GF-D8 (cell line): ENCODE measurements at regions not wholly inside any gene's neighbourhood (a gene's known extent, or its start where the extent isn't known, plus 50 kb on each side); places are given as distances from the start of the nearest gene placed in this dataset.

ENCODE experiments used
- DNase-seq: peaks from one replicate; lab custom pipeline; 2025; lab: John Stamatoyannopoulos, UW

DNA sequence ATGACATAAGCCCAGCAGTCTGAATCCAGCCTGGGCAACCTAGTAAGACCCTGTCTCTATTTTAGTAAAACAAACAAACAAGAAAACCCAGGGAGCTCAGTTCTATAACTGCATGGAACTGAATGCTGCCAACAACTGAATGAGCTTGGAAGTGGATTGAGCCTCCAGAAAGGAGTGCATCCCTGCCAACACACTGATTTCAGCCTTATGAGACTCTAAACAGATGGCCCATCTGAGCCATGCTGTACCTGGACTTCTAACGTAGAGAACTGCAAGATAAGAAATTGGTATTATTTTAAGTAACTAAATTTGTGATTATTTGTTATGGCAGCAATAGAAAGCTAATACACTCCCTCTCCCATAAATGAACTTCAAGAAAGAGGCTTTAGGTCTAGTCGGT lies 150.4 kb upstream of the RAI14 start:
- DNase-seq: no peak

DNA sequence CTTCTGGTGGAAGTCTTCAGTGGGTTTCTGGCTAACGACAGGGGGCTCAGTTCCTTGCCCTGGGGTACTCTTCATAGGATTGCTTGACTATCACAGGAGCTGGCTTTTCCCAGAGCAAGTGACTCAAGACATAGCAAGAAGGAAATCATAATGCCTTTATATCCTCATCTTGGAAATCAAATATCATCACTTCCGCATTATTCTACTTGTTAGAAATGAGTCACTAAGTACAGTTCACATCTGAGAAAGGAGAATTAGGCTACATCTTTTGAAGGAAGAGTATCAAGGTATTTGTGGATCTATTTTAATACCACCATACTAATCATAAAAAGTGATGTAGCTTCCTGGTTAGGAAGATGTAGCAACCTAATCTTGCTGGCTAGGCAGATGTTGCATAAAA lies 148.2 kb upstream of the RAI14 start:
- no peak for DNase-seq

DNA sequence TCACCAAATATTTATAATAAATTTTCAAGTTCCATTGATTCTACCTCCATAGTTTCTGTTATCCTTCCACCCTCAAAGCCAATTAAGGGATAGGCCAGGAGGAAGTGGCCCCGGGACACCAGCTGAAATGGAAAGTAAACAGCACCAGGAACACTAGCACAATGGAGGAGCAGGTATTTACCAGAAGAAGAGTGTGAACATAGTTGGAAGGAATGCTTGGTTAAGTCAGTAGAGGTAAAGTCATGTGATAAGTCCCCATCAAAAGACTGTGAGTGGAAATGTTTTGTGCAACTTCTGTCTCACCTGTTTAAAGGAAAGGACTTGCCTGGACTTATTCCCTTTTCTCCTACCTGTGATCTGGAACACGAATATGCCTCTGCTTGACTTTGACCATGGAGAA lies 146.7 kb upstream of the RAI14 start:
- DNase-seq: no peak

DNA sequence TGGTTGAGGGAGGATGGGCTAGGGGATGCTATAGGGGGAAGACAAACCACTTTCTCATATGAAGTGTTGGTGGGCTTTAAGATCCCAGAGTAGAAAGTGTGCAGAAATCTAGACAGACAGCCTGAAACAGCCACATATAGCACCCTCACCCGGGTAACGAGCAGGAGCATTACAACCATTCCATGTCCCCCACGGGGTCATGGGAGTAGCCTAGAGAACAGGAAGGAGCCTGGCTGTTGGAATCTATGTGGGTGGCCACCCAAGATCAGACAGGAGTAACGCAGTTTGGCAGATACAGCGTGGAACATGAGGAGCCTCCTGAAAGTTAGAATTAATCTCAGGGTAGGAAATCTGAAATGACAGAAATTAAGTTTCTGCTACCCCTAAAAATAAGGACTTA lies 146.1 kb upstream of the RAI14 start:
- DNase-seq: no peak

DNA sequence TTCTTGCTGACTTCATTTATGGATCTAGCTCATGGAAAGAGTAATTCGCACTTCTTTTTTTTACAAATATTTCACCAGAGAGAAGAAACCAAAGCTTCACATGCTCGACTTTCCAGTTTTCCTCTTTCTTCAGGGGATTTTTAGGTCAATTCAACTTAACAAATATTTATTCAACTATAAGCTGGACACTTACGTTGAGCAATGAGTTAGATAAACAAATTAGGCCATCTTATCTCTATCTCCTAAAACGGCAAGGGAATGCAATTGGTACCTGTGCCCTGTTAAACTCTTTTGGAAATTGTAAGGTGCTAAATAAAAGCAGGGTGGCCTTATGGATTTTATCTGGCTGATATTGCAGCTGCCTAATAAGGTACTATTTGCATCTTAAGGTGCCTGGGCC lies 145.1 kb upstream of the RAI14 start:
- no peak for DNase-seq

DNA sequence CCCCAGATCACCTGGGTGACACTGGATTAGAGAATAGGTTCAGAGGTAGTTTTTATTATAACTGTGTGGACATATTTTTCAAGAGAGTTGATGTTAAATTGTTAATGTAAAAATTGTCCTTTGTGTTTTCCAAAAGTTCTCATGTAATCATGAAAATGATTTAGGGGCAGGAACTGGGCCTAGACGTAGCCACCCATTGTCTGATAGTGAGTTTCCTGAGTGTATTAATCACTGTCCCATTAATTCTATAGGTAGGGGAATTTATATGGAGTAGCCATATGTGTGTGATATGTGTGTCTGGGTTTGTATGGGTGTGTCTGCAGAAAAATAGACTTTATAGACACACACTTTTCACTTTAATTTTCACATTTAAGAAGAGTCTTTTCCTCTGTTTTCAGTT lies 144.6 kb upstream of the RAI14 start:
- no peak for DNase-seq

DNA sequence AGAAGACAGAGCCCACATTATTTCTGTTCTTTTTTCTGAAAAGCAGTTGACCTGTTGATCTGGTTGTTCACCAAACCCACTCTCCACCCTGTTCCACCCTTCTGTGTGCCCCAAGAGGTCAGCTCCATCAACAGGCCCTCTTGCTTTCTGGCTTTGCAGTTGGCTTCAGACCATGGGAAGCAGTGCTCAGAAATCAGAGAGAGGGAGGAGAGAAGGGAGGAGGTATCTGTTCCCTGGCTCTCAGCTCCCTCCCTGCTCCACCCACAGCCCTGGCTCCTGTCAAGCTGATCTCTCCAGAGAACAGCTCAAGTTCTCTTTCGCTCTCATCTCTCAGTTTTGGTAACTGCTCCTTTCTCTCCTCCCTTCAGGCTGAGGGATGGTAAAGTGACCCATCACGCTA lies 144.2 kb upstream of the RAI14 start:
- no peak for DNase-seq

DNA sequence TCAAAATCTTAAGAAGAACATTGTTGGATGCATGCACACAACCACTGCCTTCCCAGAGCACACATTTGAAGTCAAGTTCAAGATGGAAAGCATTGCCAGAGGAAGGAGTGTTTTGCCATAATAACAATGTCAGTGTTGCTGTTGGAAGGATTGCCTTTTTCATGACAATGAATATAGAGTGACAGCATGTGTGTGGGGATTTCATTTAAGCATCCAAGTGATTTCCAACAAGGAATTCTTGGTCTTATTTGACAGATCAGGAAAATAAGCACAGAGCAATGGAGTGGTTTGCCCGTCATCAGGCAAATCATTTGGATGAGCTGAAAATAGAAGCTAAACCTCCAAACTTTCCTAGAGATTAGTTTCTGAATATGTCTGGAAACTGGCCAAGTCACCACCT lies 140.0 kb upstream of the RAI14 start:
- DNase-seq: no peak

DNA sequence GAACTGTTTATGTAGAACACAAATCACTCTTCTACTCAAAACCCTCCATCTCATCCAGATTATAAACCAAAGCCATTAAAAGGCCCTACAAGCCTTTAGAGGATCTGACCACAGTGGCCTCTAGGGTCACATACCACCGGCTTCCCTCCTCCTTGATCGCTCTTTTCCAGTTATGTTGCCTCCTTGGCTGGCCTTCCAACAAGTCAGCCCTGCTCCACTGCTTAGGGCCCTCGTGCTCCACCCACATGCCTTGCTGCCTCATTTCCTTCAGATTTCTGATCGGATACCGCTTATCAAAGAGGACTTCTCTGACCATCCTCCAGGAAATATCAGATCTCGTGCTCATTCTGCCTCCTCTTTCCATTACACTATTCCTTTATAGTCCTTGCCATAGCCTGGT lies 139.4 kb upstream of the RAI14 start:
- no peak for DNase-seq

DNA sequence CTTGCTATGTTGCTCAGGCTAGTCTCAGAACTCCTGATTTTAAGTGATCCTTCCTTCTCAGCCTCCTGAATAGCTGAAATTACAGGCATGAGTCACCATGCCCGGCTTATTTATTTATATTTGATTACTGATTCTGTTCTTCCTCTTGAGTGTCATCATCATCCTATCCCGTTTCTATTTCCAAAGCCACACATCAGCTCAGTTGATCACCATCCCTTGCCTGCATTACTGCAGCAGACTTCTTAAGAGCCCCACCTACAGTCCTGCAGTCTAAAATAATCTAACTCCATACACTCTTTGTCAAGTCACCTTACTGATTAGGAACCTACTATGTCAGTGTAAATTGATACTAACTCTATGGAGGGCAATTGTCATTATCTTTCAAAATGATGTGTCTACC lies 138.9 kb upstream of the RAI14 start:
- no peak for DNase-seq

DNA sequence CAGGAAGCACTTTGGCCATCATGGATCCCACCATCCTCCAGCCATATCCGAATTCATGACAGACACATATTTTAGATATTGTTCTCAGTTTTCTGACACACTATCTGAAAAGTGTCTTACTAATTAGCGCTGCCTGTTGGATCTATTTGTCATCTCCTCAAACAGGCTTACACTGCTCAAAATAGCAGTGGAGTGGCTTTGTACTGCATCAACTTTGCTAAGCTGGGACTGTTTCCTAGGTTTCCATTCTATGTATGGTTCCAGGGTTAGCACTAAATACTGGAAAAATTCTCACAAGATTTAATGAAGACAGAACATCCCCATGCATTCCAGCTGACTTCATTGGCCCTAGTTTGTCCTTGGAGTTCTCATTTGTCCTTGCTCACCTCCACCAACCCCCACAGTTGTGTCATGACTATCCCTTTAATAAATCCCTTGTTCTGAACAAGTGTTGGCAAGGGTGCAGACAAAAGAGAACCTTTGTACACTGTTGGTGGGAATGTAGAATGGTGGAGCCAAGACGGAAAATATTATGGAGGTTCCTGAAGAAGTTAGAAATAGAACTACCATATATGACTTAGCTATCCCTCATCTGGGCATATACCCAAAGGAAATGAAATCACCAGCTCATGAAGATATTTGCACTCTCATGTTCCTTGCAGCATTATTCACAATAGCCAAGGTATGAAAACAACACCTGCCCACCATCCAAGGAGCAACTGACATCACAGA lies 136.5 kb upstream of the RAI14 start:
- no peak for DNase-seq

DNA sequence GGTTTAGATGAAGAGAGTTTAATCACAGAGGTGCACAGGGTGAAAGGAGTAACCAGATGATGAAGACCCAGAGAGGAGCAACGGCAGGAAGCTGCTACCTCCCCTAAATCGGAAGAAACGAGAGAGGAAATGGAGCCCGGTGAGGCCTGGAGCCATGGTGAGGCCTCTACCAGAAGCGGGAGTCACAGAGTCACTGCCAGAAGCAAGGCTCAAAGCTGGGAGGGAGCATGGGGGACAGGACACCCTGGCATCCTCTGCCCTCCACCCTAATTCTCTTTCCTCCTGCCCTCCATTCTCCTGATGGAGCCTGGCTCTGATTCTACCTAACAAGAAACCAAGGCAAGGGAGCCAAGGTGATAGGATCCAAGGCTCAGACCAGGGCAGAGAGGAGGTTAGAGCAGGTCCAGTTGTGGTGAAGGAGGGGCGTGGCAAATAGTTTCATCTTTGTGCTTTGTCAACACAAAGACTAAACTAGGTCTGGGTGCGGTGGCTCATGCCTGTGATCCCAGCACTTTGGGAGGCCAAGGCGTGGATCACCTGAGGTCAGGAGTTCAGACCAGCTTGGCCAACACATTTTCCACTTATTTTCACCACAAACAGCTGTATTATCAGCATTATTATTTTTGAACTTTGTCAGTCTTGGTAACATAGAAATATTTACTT lies 134.4 kb upstream of the RAI14 start:
- DNase-seq: no peak

DNA sequence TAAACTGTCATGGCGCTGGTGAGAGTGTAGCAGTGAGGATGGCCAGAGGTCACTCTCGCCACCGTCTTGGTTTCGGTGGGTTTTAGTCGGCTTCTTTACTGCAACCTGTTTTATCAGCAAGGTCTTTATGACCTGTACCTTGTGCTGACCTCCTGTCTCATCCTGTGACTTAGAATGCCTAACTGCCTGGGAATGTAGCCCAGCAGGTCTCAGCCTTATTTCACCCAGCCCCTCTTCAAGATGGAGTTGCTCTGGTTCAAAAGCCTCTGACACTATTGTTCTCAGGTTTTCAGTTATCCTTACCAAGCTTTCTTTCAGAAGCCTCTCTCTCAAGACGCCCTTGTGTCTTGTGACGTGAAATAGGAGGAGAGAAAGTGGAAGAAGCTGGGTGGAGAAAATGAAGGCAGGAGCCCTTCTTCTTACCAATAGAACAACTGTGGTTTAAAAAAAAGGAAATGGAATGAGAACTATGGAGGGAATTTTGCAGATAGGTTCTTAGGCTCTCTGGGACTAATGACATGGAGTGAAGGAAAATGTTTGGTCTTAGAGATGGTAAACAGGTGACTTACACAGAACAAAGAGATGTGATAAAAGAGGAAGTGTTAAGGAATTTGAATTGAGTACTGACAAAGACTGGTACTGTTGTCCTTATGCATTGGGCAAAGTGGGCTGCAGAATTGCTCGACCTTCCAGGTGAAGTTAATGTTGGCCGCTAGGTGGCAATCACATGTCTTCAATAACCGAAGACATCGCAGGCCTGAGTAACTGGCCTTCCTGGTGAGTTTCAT lies 133.3 kb upstream of the RAI14 start:
- no peak for DNase-seq

DNA sequence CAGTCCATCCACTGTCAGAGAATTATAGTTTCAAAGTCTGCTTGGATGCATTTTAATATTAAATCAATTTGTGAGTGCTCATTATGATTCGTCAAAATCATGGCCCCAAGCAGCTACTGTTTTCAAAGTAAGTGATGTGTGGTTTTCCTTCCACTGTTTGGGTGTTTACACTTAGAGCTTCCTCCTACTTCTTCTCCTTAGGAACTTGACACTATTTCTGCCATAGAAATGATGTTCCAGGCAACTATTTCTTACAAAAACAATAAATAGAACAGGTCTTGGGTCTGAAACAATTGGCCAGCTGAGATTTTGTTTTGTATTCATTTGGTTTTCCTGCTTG lies 132.8 kb upstream of the RAI14 start:
- DNase-seq: no peak

DNA sequence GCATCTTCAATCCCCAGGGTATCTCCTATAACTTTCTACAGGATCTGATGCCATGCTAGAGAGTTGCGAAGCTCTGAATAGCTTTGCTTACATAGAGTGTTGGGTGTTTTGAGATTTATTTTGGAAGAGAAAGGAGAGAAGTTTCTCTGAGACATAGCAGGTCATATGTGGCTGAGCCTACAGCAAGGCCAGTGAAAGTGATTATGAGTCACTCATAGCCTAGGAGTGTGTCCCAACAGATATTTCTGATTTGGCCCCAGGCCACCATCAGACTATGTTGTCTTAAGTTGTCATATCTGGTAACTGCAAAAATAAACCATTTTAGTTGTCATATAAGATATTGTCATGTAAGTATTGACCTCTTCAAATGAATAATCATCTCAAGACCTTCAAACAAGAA lies 132.0 kb upstream of the RAI14 start:
- DNase-seq: no peak

DNA sequence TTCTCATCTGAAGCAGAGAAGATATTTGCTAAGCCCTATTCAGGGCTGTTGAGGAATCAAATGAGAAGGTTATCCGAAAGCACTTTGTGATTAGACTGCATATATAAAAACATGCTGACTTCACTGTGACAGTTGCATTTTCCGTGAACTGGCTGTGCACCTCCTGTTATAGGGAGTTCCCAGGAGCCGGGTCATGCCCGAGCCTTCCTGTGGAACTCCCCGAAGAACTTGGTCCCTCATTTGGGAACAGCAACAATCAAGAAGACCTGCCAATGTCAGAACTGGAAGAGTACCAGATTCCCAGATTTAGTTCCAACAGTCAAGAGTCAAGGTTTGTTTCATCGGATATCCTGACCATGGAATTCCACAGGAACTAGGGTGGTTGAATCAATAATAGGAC lies 130.4 kb upstream of the RAI14 start:
- no peak for DNase-seq

DNA sequence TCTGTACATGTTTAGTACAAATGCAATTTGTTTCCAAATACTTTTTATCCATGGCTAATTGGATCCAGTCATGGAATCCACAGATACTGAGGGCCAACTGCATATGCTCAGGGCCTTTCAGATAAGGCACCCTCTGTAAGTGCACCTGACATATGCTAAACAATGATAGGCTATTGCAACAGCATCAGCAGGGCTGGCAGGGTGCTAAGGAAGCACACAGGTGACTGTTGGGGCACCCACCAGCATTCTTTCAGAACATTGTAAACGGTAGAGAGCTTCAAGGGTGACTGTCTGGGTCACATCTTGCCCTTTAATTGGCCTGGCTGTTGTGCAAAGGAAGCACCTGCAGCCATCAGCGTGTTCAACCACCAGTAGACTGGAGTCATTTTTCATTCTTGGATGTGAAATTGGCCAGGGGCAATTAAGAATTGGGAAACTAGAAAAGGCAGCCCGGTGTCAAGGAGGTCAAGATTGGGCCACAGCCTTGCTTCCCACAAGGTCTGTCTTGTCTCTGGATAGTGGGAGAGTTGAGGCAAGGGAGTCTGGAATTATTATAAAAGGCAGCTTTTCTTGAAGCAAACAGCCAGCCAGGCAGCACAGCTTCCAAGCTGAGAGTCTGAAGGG lies 129.3 kb upstream of the RAI14 start:
- no peak for DNase-seq

DNA sequence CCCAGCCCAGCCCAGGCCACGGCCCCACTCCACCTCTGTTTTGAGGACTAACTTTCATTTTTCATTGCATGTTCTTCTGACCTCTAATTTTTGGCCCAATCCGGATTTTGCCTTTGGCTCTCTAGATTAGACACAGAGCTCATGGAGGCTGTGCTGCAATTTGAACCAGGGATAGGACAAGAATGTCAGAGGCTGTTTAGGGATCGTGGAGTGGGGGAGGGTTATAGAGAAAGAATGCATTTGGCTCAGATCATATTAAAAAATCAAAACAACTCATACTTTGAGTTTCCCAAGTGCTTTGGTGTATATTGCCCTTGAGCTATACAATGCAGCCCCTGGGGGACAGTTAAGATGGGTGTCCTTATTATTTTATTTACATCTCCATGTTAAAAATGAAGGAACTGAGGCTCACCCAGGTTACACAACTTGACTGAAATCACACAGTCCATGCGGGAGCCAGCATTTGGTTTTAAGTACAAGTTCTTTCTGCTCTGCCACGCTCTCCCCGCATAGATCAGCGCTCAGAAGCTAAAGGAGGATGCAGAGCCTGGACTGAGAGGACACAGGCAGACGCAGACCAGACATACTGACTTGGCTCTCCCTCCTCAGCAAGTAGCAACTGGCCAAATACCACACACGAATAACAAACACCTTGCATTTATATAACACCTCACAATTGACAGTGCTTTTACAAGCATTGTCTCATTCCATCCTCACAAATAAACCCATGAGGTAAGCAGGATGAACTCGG lies 126.4 kb upstream of the RAI14 start:
- no peak for DNase-seq

DNA sequence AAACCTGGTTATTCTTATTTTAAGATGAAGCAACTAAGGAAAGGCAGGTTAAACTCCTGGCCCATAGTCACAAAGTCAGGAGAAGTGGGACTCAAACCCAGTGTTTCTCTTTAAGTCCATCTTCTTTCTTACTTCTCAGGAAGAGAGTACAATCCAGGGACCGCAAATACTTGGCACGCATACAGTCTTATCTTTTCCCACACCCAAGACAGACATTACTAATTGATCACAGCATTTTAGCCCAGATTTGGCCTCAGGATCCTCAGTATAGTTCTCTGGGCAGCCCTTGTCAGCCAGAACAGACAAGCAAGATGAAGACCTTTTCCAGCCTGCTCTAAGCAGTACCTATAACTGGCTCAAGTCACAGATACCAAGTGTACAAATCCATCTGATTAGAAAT lies 125.5 kb upstream of the RAI14 start:
- DNase-seq: no peak

DNA sequence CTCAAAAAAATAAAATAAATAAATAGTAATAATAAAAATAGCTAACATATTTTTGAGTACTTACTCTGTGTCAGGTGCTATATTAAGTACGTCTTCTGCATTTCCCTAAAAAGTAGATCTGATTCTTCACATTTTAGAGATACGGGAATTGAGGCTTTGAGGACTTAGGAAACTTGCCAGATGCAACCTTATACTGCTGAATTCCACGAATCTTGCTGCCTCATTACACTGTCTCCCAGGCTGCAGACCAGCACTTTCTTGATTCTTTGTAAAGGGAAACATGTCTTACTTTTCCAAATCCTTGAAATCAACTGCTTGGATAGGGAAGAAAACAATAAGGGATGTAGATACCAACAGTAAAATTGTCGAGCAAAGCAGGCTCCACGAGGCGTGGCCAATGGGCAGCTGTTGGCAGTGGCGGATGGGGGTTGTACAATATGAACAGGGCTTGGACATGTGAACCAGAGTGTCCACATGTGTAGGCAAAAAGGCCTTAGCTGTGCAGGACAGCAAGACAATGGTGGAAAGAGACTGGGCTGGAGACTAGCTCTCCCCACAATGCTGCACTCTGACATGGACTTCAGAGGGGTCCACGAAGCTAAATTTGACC lies 124.3 kb upstream of the RAI14 start:
- no peak for DNase-seq

DNA sequence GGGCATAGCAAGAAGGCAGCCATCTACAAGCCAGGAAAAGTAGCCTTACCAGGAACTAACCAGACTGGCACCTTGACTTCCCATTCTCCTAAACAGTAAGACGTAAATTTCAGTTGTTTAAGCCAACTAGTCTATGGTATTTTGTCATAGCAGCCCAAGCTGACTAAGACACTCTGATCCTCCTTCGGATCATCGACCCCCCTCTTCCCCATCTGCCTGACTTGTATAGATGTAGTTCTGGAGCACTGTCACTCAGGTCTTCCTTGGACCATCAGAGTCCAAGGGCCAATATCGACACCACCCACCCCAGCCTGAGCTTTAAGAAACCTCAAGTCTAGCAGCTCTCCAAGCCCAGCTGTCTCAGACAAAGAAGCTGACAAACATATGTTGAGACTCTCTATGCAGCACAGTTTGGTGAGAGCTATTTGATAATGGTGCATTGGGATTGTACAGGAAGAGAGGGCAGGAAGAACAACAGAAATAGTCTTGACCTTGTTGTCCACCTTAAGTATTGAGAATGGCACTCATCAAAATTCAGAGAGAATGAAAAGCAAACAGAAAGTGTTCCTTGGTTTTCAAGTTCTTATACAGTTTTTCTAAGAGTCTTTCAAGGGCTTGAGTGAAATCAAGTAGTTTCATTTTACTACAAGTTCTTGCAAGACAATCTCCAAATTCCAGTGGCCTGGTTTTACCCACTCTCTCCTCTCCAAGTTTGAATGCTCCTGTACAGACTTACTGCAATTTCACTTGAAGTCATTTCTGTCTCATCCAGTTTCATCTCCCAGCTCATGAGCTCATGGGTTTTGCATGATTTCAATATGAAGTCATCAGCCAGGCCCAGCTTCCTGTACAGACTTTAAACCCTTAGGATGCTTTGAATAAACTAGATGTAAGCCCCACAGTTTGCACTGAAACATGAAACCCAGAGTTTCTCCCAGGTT lies 122.3 kb upstream of the RAI14 start:
- DNase-seq: no peak
